Endodermal cell (in vitro differentiated cells): ENCODE measurements at regions not wholly inside any gene's neighbourhood (a gene's known extent, or its start where the extent isn't known, plus 50 kb on each side); places are given as distances from the start of the nearest gene placed in this dataset.
A peak's percentile ranks its signal among the peaks of the same experiment; 100 is the strongest.

Source experiments
- DNase-seq: peaks from one replicate; pipeline ENCODE4 v3.0.0-alpha.2; 2017
- H3K27ac ChIP-seq: 2 replicates; pipeline ENCODE4 v1.5.1; 2013; ENCODE audit warnings: mild to moderate bottlenecking, low read depth, low read length, moderate library complexity
- H3K27me3 ChIP-seq: 2 replicates; pipeline ENCODE4 v1.6.1; 2013; ENCODE audit warnings: mild to moderate bottlenecking, low read length, moderate library complexity; ENCODE audit not compliant: insufficient read depth, control insufficient read depth, poor library complexity, severe bottlenecking
- H3K36me3 ChIP-seq: 2 replicates; pipeline ENCODE4 v1.7.0; 2013; ENCODE audit warnings: mild to moderate bottlenecking, low read length, moderate library complexity; ENCODE audit not compliant: control insufficient read depth, insufficient read depth
- H3K4me1 ChIP-seq: one replicate; pipeline ENCODE4 v1.7.0; 2013; ENCODE audit warnings: low read length; ENCODE audit not compliant: control insufficient read depth, insufficient read depth
- H3K4me3 ChIP-seq: 2 replicates; pipeline ENCODE4 v1.5.1; 2013; ENCODE audit warnings: mild to moderate bottlenecking, low read length, moderate library complexity
- H3K9ac ChIP-seq: 2 replicates; pipeline ENCODE4 v1.6.1; 2013; ENCODE audit warnings: mild to moderate bottlenecking, low read length, moderate library complexity; ENCODE audit not compliant: poor library complexity, severe bottlenecking; ENCODE audit errors: extremely low read depth
- H3K9me3 ChIP-seq: 2 replicates; pipeline ENCODE4 v1.6.1; 2013; ENCODE audit warnings: mild to moderate bottlenecking, low read length, moderate library complexity; ENCODE audit not compliant: control insufficient read depth
- H3K27ac Mint-ChIP-seq: 2 replicates; pipeline ENCODE4 v1.8.0; 2020; ENCODE audit warnings: mixed read lengths
- H3K27me3 Mint-ChIP-seq: 2 replicates; pipeline ENCODE4 v1.8.0; 2021; ENCODE audit warnings: mild to moderate bottlenecking, mixed read lengths; ENCODE audit not compliant: insufficient read depth
- H3K36me3 Mint-ChIP-seq: 2 replicates; pipeline ENCODE4 v1.8.0; 2020; ENCODE audit warnings: low read depth, mixed read lengths
- H3K4me1 Mint-ChIP-seq: 2 replicates; pipeline ENCODE4 v1.8.0; 2020; ENCODE audit warnings: mixed read lengths
- H3K4me3 Mint-ChIP-seq: 2 replicates; pipeline ENCODE4 v1.8.0; 2020; ENCODE audit warnings: mild to moderate bottlenecking, moderate library complexity, mixed read lengths
- H3K9me3 Mint-ChIP-seq: 2 replicates; pipeline ENCODE4 v1.8.0; 2020; ENCODE audit warnings: mild to moderate bottlenecking, mixed read lengths
- WGBS, 2 experiments: methylation state at CpG; one replicate each; pipeline versions ENCODE4 v1.1.5 to v1.1.7; 2013; ENCODE audit warnings: missing lambda C conversion rate in 2 of 2, mixed read lengths in 1 of 2; ENCODE audit not compliant: insufficient coverage in 1 of 2, insufficient read length in 1 of 2; 5-methylcytosine and 5-hydroxymethylcytosine counted together
- TF ChIP-seq, protein P1 (sequence below): fragments of 200-600 bp; sonication (generic); conservative IDR thresholded peaks from 2 replicates; pipeline ENCODE4 v1.5.0; 2021; ENCODE audit warnings: antibody characterized with exemption, mild to moderate bottlenecking

GRCh38 chr13:111597191-111597611 lies 276.8 kb downstream of the TEX29 start:
- Mint-ChIP-seq H3K9me3 (peaks cover 11% of the 10 kb centered on the region), H3K36me3 (no peaks in the 10 kb centered on the region), H3K4me1 (no peaks in the 10 kb centered on the region), H3K27ac (no peak overlapping the region), H3K4me3 (no peak overlapping the region), H3K27me3 (peaks cover 9% of the 10 kb centered on the region)
- H3K4me1 ChIP-seq = no peaks in the 10 kb centered on the region
- 69 to 84% methylated on average over 6 to 10 of the region's 10 CpGs for WGBS, 2 experiments
- H3K27ac ChIP-seq = peak overlapping the region; percentile 44
- TF ChIP-seq, protein P1, sequence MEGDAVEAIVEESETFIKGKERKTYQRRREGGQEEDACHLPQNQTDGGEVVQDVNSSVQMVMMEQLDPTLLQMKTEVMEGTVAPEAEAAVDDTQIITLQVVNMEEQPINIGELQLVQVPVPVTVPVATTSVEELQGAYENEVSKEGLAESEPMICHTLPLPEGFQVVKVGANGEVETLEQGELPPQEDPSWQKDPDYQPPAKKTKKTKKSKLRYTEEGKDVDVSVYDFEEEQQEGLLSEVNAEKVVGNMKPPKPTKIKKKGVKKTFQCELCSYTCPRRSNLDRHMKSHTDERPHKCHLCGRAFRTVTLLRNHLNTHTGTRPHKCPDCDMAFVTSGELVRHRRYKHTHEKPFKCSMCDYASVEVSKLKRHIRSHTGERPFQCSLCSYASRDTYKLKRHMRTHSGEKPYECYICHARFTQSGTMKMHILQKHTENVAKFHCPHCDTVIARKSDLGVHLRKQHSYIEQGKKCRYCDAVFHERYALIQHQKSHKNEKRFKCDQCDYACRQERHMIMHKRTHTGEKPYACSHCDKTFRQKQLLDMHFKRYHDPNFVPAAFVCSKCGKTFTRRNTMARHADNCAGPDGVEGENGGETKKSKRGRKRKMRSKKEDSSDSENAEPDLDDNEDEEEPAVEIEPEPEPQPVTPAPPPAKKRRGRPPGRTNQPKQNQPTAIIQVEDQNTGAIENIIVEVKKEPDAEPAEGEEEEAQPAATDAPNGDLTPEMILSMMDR = no peak
- no peaks in the 10 kb centered on the region for H3K36me3 ChIP-seq
- no peak for DNase-seq
- H3K9me3 ChIP-seq = no peaks in the 10 kb centered on the region
- no peaks in the 10 kb centered on the region for H3K27me3 ChIP-seq
- no peak overlapping the region for H3K9ac ChIP-seq
- H3K4me3 ChIP-seq = no peak overlapping the region

- Mint-ChIP-seq H3K27me3 (peaks cover 9% of the 10 kb centered on the region), H3K36me3 (no peaks in the 10 kb centered on the region), H3K4me1 (no peaks in the 10 kb centered on the region), H3K9me3 (peaks cover 11% of the 10 kb centered on the region), H3K4me3 (no peak overlapping the region), H3K27ac (no peak overlapping the region)
- Histone ChIP-seq H3K9ac (no peak overlapping the region), H3K27ac (peak overlapping the region; percentile 49), H3K27me3 (no peaks in the 10 kb centered on the region), H3K4me3 (no peak overlapping the region), H3K4me1 (no peaks in the 10 kb centered on the region), H3K36me3 (no peaks in the 10 kb centered on the region), H3K9me3 (no peaks in the 10 kb centered on the region)
- TF ChIP-seq, protein P1 = no peak
- 81 to 88% methylated on average over 12 of the region's 12 CpGs for WGBS, 2 experiments
- peak; percentile 36 for DNase-seq
Measured at GRCh38 chr13:111597618-111598017, 277.2 kb downstream of the TEX29 start.

DNA sequence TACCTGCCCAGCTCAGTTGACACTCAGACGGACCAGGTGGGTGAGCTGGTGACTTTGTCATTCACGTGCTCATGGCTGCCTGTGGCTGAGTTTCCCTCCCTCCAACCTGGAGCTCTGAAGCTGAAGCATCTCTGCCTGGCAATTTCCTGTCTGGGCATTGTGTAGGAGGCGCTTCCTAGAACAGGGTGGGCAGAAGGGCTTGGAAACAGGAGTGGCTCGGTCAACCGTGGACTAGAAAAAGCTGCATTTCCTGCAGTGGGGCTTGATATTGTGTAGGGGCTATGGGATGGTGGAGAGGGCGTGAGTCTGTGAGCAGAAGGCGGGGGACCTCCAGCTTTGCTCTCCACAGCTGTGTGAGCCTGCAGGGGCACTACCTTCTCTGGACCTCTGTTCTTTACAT lies 278.3 kb downstream of the TEX29 start:
- no peaks in the 10 kb centered on the region for H3K27me3 ChIP-seq
- H3K36me3 ChIP-seq = no peaks in the 10 kb centered on the region
- no peak overlapping the region for H3K27ac ChIP-seq
- peak; percentile 19 for DNase-seq
- H3K4me1 Mint-ChIP-seq = no peaks in the 10 kb centered on the region
- no peaks in the 10 kb centered on the region for H3K4me1 ChIP-seq
- no peak overlapping the region for H3K27ac Mint-ChIP-seq
- H3K9ac ChIP-seq = no peak overlapping the region
- WGBS, 2 experiments = 84 to 85% methylated on average over 5 to 7 of the region's 7 CpGs
- peaks cover 11% of the 10 kb centered on the region for H3K9me3 Mint-ChIP-seq
- no peaks in the 10 kb centered on the region for H3K9me3 ChIP-seq
- TF ChIP-seq, protein P1 = no peak
- no peaks in the 10 kb centered on the region for H3K36me3 Mint-ChIP-seq
- H3K27me3 Mint-ChIP-seq = peaks cover 9% of the 10 kb centered on the region
- H3K4me3 Mint-ChIP-seq = no peak overlapping the region
- H3K4me3 ChIP-seq = no peak overlapping the region
